ENCODE measurements at regions not wholly inside any gene's neighbourhood (a gene's known extent, or its start where the extent isn't known, plus 50 kb on each side); places are given as distances from the start of the nearest gene placed in this dataset.

- in situ Hi-C loops (cut with MboI) (no loop called here), intact Hi-C loops (cut with micrococcal nuclease) (no loop called here)
- FAIRE-seq (no peak), DNase-seq (ENCODE audit: extremely low read depth in 1 of 4, low spot score in 3 of 4) (no peak), ATAC-seq (no peak)
- no peaks in the 10 kb centered on the region for H3K9me1 ChIP-seq (ENCODE audit: control insufficient read depth, insufficient read depth, low read length)
- no peak overlapping the region for H3K27ac ChIP-seq (ENCODE audit: extremely low read depth, low read depth, low read length)
- CTCF ChIA-PET (ENCODE audit: low intra/inter-chr PET ratio), result no interaction called here
- no peak overlapping the region for H3K9ac ChIP-seq (ENCODE audit: insufficient read depth in 1 of 2, low read depth in 2 of 2, low read length in 2 of 2)
- H3K27me3 ChIP-seq (ENCODE audit: control insufficient read depth in 2 of 2, insufficient read depth in 2 of 2, low read length in 2 of 2), result no peaks in the 10 kb centered on the region
- no TSS peak for BruUV-seq (replicated peaks)
- no peaks in the 10 kb centered on the region for H3K9me3 ChIP-seq (replicated peaks; ENCODE audit: control insufficient read depth, insufficient read depth, low read depth, low read length)
- H3K4me1 ChIP-seq (replicated peaks in 1 of 2; ENCODE audit: control insufficient read depth in 2 of 2, insufficient read depth in 2 of 2, low read length in 2 of 2), result no peaks in the 10 kb centered on the region
- no peak overlapping the region for H3K4me3 ChIP-seq
- no peak overlapping the region for H2AFZ ChIP-seq (ENCODE audit: low read depth, low read length)
- POLR2A ChIA-PET, result no interaction called here
- TF ChIP-seq HNRNPK (IDR thresholded peaks at IDR 0.05; ENCODE audit: low read depth, low read length, poor library complexity, severe bottlenecking) (no peak), ZSCAN29 (IDR thresholded peaks at IDR 0.05) (no peak), ZNF146 (CRISPR knock-in tag; IDR thresholded peaks at IDR 0.05; ENCODE audit: unreplicated experiment) (no peak), CBFA2T3 (IDR thresholded peaks at IDR 0.05) (no peak), MXI1 (IDR thresholded peaks at IDR 0.05; ENCODE audit: low read depth, low read length) (no peak), RBFOX2 (IDR thresholded peaks at IDR 0.05; ENCODE audit: low read depth, low read length) (no peak), MAFK (IDR thresholded peaks at IDR 0.05; ENCODE audit: low read length) (no peak), RB1 (IDR thresholded peaks at IDR 0.05; ENCODE audit: low read depth) (no peak), POLR3A (IDR thresholded peaks at IDR 0.05; ENCODE audit: borderline replicate concordance, extremely low read depth, insufficient read depth, insufficient read length) (no peak), ETS2 (tag; IDR thresholded peaks at IDR 0.05; ENCODE audit: borderline replicate concordance, poor library complexity, severe bottlenecking) (no peak), ZNF699 (CRISPR knock-in tag; IDR thresholded peaks at IDR 0.05; ENCODE audit: insufficient replicate concordance) (no peak), ZNF584 (CRISPR knock-in tag; IDR thresholded peaks at IDR 0.05; ENCODE audit: low read depth) (no peak), BDP1 (IDR thresholded peaks at IDR 0.05; ENCODE audit: insufficient read depth, insufficient read length) (no peak)
- TF ChIP-seq, protein P1, sequence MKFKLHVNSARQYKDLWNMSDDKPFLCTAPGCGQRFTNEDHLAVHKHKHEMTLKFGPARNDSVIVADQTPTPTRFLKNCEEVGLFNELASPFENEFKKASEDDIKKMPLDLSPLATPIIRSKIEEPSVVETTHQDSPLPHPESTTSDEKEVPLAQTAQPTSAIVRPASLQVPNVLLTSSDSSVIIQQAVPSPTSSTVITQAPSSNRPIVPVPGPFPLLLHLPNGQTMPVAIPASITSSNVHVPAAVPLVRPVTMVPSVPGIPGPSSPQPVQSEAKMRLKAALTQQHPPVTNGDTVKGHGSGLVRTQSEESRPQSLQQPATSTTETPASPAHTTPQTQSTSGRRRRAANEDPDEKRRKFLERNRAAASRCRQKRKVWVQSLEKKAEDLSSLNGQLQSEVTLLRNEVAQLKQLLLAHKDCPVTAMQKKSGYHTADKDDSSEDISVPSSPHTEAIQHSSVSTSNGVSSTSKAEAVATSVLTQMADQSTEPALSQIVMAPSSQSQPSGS (CRISPR knock-in tag; IDR thresholded peaks at IDR 0.05), result no peak
- H3K4me2 ChIP-seq (ENCODE audit: insufficient read depth, low read length), result no peak overlapping the region
- H3K36me3 ChIP-seq (ENCODE audit: control insufficient read depth, insufficient read depth, low read length), result no peaks in the 10 kb centered on the region
- H3K79me2 ChIP-seq (ENCODE audit: control insufficient read depth, insufficient read depth, low read length), result no peaks in the 10 kb centered on the region
- H4K20me1 ChIP-seq (replicated peaks; ENCODE audit: control insufficient read depth, insufficient read depth, low read length), result no peaks in the 10 kb centered on the region
These were observed 329.2 kb downstream of the ZNF608 start for GRCh38 chr5:124417196-124417595.

Data from K562 (cell line).